Tibial artery (tissue), 4 donors: ENCODE measurements at regions not wholly inside any gene's neighbourhood (a gene's known extent, or its start where the extent isn't known, plus 50 kb on each side); places are given as distances from the start of the nearest gene placed in this dataset.

Source experiments
- DNase-seq, 2 donors: peaks; one replicate each; pipeline ENCODE4 v3.0.0-alpha.2; 2019
- H3K27ac ChIP-seq, 2 donors: fragments of 200-600 bp; sonication (generic) in 1 of 2; 1 replicate in 1 of 2; 2 replicates in 1 of 2; pipeline ENCODE4 v1.5.1; 2018 to 2019; ENCODE audit warnings: mild to moderate bottlenecking in 1 of 2
- H3K27me3 ChIP-seq, 2 donors: fragments of 200-600 bp; sonication (generic) in 1 of 2; one replicate each; pipeline versions ENCODE4 v1.5.1 to v1.6.0; 2016 to 2019
- H3K36me3 ChIP-seq, 3 donors: fragments of 200-600 bp; sonication (generic) in 2 of 3; one replicate each; pipeline ENCODE4 v1.5.1; 2016 to 2019; ENCODE audit warnings: mild to moderate bottlenecking in 2 of 3
- H3K4me1 ChIP-seq, 4 donors: fragments of 200-600 bp; sonication (generic) in 2 of 4; 1 replicate in 3 of 4; 2 replicates in 1 of 4; pipeline ENCODE4 v1.5.1; 2016 to 2019
- H3K4me3 ChIP-seq, 2 donors: fragments of 200-600 bp; sonication (generic) in 1 of 2; 1 replicate in 1 of 2; 2 replicates in 1 of 2; pipeline ENCODE4 v1.5.1; 2018 to 2019; ENCODE audit warnings: mild to moderate bottlenecking in 2 of 2
- H3K9me3 ChIP-seq, 3 donors: fragments of 200-600 bp; sonication (generic) in 1 of 3; one replicate each; pipeline ENCODE4 v1.5.1; 2016 to 2019
- CTCF ChIP-seq, 2 experiments: fragments of 200-600 bp in 1 of 2; fragments of 450-650 bp in 1 of 2; IDR thresholded peaks; one replicate each; pipeline ENCODE4 v1.5.1; 2017 to 2019; ENCODE audit warnings: antibody characterized with exemption in 2 of 2, mild to moderate bottlenecking in 1 of 2, moderate library complexity in 1 of 2
- intact Hi-C: fragments of 100-400 bp; cut with DNase I; formaldehyde crosslinking; loops from one replicate; pipeline ENCODE4 v1.15.0; 2023; ENCODE audit warnings: low total_unique reads

- no peaks in the 10 kb centered on the region for H3K4me1 ChIP-seq
- intact Hi-C loops: no loop called here
- no peak for TF ChIP-seq CTCF (IDR thresholded peaks at IDR 0.05)
- H3K27ac ChIP-seq: no peak overlapping the region
- DNase-seq: no peak
- H3K4me3 ChIP-seq: no peak overlapping the region
- H3K27me3 ChIP-seq: no peaks in the 10 kb centered on the region
- H3K9me3 ChIP-seq: no peaks in the 10 kb centered on the region
- no peaks in the 10 kb centered on the region for H3K36me3 ChIP-seq
Measured at GRCh38 chr12:88726806-88727720, 146.8 kb upstream of the KITLG start.

- no peaks in the 10 kb centered on the region for H3K27me3 ChIP-seq
- H3K9me3 ChIP-seq: no peaks in the 10 kb centered on the region
- no peaks in the 10 kb centered on the region for H3K36me3 ChIP-seq
- no peak for TF ChIP-seq CTCF (IDR thresholded peaks at IDR 0.05)
- H3K4me1 ChIP-seq: no peaks in the 10 kb centered on the region
- H3K4me3 ChIP-seq: no peak overlapping the region
- no peak overlapping the region for H3K27ac ChIP-seq
- DNase-seq: no peak
- intact Hi-C loops: no loop called here
Measured at GRCh38 chr12:88725592-88726143, 145.4 kb upstream of the KITLG start.

GRCh38 chr12:88723219-88723618 is 142.9 kb upstream of the KITLG start:
- Histone ChIP-seq H3K27me3 (no peaks in the 10 kb centered on the region), H3K4me1 (no peaks in the 10 kb centered on the region), H3K4me3 (no peak overlapping the region), H3K9me3 (no peaks in the 10 kb centered on the region), H3K27ac (no peak overlapping the region), H3K36me3 (no peaks in the 10 kb centered on the region)
- intact Hi-C loops: no loop called here
- DNase-seq: no peak
- no peak for TF ChIP-seq CTCF (IDR thresholded peaks at IDR 0.05)

- intact Hi-C loops: no loop called here
- DNase-seq: no peak
- Histone ChIP-seq H3K9me3 (no peaks in the 10 kb centered on the region), H3K36me3 (no peaks in the 10 kb centered on the region), H3K27me3 (no peaks in the 10 kb centered on the region), H3K4me1 (no peaks in the 10 kb centered on the region), H3K4me3 (no peak overlapping the region), H3K27ac (no peak overlapping the region)
- no peak for TF ChIP-seq CTCF (IDR thresholded peaks at IDR 0.05)
Measured at GRCh38 chr12:88720785-88721650, 140.7 kb upstream of the KITLG start.

GRCh38 chr12:88720231-88720630 is 140.0 kb upstream of the KITLG start:
- no peaks in the 10 kb centered on the region for H3K4me1 ChIP-seq
- no peak for TF ChIP-seq CTCF (IDR thresholded peaks at IDR 0.05)
- H3K27ac ChIP-seq: no peak overlapping the region
- H3K9me3 ChIP-seq: no peaks in the 10 kb centered on the region
- DNase-seq: no peak
- H3K36me3 ChIP-seq: no peaks in the 10 kb centered on the region
- H3K4me3 ChIP-seq: no peak overlapping the region
- intact Hi-C loops: no loop called here
- no peaks in the 10 kb centered on the region for H3K27me3 ChIP-seq
